ENCODE measurements at regions not wholly inside any gene's neighbourhood (a gene's known extent, or its start where the extent isn't known, plus 50 kb on each side); places are given as distances from the start of the nearest gene placed in this dataset.

GRCh38 chr5:164748861-164749260 is 1243.4 kb downstream of the MAT2B start:
- no peak for DNase-seq

- no peak for DNase-seq
Observed at GRCh38 chr5:164753434-164753833, 1248.0 kb downstream of the MAT2B start.

GRCh38 chr5:164763206-164763605 is 1257.8 kb downstream of the MAT2B start:
- DNase-seq = no peak

GRCh38 chr5:164772122-164772521 is 1266.7 kb downstream of the MAT2B start:
- DNase-seq = no peak

- DNase-seq = no peak
Observed at GRCh38 chr5:164784230-164784629, 1278.8 kb downstream of the MAT2B start.

- no peak for DNase-seq
Observed at GRCh38 chr5:164798110-164798509, 1292.7 kb downstream of the MAT2B start.

- DNase-seq = no peak
Observed at GRCh38 chr5:164799391-164799790, 1294.0 kb downstream of the MAT2B start.

- no peak for DNase-seq
Observed at GRCh38 chr5:164801910-164802309, 1296.5 kb downstream of the MAT2B start.

GRCh38 chr5:164809821-164810220 is 1304.4 kb downstream of the MAT2B start:
- DNase-seq = no peak

GRCh38 chr5:164818445-164818844 is 1313.0 kb downstream of the MAT2B start:
- DNase-seq = no peak

GRCh38 chr5:164824671-164825070 is 1319.3 kb downstream of the MAT2B start:
- no peak for DNase-seq

GRCh38 chr5:164832516-164832915 is 1327.1 kb downstream of the MAT2B start:
- no peak for DNase-seq

GRCh38 chr5:164844348-164844747 is 1338.9 kb downstream of the MAT2B start:
- no peak for DNase-seq

- no peak for DNase-seq
Observed at GRCh38 chr5:164860896-164861295, 1355.5 kb downstream of the MAT2B start.

GRCh38 chr5:164861610-164862009 is 1356.2 kb downstream of the MAT2B start:
- no peak for DNase-seq

- DNase-seq = no peak
Observed at GRCh38 chr5:164868761-164869160, 1363.3 kb downstream of the MAT2B start.

GRCh38 chr5:164869325-164869724 is 1363.9 kb downstream of the MAT2B start:
- no peak for DNase-seq

- no peak for DNase-seq
Observed at GRCh38 chr5:164876793-164877192, 1371.4 kb downstream of the MAT2B start.

- DNase-seq = no peak
Observed at GRCh38 chr5:164881442-164881841, 1376.0 kb downstream of the MAT2B start.

- no peak for DNase-seq
Observed at GRCh38 chr5:164885179-164885578, 1379.8 kb downstream of the MAT2B start.

- DNase-seq = no peak
Observed at GRCh38 chr5:164893071-164893470, 1387.7 kb downstream of the MAT2B start.

GRCh38 chr5:164898705-164899104 is 1393.3 kb downstream of the MAT2B start:
- no peak for DNase-seq

GRCh38 chr5:164909673-164910072 is 1404.3 kb downstream of the MAT2B start:
- no peak for DNase-seq

GRCh38 chr5:164921722-164922121 is 1416.3 kb downstream of the MAT2B start:
- no peak for DNase-seq

- no peak for DNase-seq
Observed at GRCh38 chr5:164934039-164934438, 1428.6 kb downstream of the MAT2B start.

- no peak for DNase-seq
Observed at GRCh38 chr5:164934561-164934960, 1429.1 kb downstream of the MAT2B start.
